Amygdala (tissue), 56 donors: ENCODE measurements at regions not wholly inside any gene's neighbourhood (a gene's known extent, or its start where the extent isn't known, plus 50 kb on each side); places are given as distances from the start of the nearest gene placed in this dataset.
"Not testable (repeated sequence)": the region's sequence is repeated elsewhere in the genome, so short reads cannot be mapped to it uniquely, and the experiment has no call there.

Experiments used
- DNase-seq, 56 donors: peaks; one replicate each; lab custom pipeline; 2025; lab: John Stamatoyannopoulos, UW

GRCh38 chr13:59364641-59365085, 799.1 kb downstream of the DIAPH3 start:
- DNase-seq, result peak in 8 of 56 donors; percentile 2 to 22 (median 6)

DNA sequence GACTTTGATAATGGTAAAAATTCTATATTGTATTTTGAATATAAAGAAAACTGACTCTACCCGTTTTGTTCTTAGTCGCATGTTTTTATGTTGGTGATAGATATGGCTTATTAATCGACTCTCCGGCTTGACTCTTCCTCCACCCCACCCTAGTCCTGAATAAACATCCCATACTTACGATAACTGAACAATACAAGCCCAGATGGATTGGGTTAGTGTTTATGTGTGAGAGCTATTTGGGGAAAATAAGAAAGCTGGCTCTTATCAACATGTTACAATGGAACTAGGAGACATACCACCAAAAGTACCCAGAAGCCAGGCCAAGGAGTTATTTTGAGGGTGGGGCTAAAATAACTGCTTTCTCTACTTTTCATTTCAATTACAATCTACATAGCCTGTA, 796.3 kb downstream of the DIAPH3 start:
- no peak for DNase-seq

GRCh38 chr13:59367904-59368303, 795.8 kb downstream of the DIAPH3 start:
- no peak for DNase-seq

DNA sequence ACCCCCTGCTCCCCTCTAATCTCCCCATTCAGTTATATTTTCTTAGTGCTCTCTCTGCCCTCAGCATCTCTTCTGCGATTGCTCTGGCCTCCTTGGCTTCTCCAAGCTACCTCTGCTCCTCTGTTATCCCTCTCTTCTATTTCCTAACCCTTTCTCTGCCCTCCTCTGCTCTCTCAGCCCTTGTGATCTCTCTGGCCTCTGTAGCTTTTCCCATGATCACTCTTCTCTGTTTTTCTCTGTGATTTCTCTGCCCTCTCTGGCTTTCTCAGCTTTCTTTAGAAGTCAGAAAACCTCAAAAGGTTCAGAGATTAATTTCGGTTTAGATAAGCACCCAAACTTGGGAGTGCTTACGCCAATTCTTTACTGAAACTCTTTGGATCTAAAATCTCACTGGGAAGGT, 795.0 kb downstream of the DIAPH3 start:
- no peak for DNase-seq

DNA sequence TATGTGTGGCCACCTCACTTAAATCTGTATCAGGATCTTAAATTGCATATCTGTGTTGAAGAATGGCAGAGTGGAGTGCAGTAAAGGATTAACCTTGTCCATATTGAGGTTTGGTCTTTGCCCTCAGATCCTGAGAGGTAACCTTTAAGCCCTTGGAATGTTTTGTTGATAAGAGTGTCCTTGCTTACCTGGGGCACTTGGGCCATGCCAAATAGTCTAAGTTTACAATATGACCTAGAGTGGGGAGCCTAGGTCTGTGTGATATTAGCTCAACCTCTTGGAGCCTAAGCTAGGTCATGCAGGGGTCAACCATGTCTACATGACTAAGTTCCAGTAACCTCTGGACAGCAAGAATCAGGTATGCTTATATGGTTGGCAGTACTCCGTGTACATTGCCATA, 792.5 kb downstream of the DIAPH3 start:
- DNase-seq, result no peak

- no peak for DNase-seq
Observed at GRCh38 chr13:59373341-59373740, 790.4 kb downstream of the DIAPH3 start.

- no peak for DNase-seq
Observed at GRCh38 chr13:59374691-59375090, 789.0 kb downstream of the DIAPH3 start.

- DNase-seq, result no peak
Observed at GRCh38 chr13:59384154-59384553, 779.6 kb downstream of the DIAPH3 start.

DNA sequence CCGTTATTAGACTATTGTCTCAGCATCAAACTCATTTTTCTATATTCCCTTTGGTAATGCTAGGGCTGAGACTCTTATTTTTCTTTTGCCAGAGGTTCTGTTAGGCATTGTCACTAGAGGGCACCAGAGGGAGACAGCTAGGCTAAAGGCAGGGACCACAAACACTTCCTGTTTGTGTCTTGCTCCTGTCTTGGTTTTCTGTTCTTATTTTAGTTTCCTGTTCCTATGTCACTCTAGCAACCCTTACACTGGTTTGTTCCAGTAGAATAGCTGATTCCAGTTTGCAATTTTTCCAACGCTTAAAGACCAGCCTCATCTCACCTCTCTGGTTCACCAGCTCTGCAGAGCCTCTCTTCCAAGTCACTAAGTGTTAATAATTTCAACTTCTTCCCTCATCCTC, 772.0 kb downstream of the DIAPH3 start:
- DNase-seq, result peak in 19 of 56 donors; percentile 1 to 54 (median 6)

- DNase-seq, result no peak
Observed at GRCh38 chr13:59392328-59392727, 771.4 kb downstream of the DIAPH3 start.

DNA sequence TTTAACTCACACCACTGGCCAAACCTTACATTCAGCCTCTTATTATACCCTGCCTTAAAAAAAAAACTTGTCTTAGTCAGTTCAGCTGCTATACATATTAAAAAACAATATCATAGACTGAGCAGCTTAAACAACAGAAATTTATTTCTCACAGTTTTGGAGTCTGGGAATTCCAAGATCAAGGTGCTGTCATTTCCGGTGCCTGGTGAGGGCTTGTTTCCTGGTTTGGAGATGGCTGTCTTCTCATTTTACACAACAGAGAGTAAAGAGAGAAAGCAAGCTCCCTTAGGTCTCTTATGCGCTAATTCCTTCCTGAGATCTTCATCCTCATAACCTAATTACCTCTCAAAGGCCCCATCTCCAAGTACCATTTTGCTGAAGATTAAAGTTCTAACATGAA, 769.2 kb downstream of the DIAPH3 start:
- DNase-seq, result no peak

GRCh38 chr13:59398127-59398526, 765.6 kb downstream of the DIAPH3 start:
- no peak for DNase-seq

GRCh38 chr13:59398661-59399060, 765.1 kb downstream of the DIAPH3 start:
- no peak for DNase-seq

DNA sequence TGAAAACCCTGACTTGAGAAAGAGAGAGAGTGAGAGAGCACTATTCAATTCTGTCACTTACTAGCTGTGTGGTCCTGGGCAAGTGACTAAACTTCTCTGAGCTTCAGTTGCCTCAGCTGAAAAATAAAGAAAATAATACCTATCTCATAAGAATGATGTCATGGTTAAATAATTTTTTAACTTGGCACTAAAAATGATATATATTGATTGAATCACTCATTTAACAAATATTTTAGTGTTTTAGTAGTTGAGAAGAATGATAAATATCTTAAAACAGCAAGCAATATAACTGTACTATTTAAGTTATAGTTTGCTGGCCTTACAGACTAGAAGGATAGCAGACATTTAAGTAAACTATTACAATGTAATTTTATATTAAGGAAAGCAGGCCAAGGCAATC, 764.2 kb downstream of the DIAPH3 start:
- DNase-seq, result no peak

GRCh38 chr13:59404331-59404730, 759.4 kb downstream of the DIAPH3 start:
- no peak for DNase-seq

DNA sequence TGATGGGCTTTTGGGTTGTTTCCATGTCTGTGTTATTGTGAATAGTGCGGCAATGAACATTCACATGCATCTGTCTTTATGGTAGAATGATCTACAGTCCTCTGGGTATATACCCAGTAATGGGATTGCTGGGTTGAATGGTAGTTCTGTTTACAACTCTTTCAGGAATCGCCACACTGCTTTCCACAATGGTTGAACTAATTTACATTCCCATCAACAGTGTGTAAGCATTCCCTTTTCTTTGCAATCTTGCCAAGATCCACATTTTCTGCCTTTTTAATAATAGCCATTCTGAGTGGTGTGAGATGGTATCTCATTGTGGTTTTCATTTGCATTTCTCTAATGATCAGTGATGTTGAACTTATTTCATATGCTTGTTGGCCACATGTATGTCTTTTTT, 756.5 kb downstream of the DIAPH3 start:
- not testable (repeated sequence) for DNase-seq

GRCh38 chr13:59408738-59409137, 755.0 kb downstream of the DIAPH3 start:
- no peak for DNase-seq

DNA sequence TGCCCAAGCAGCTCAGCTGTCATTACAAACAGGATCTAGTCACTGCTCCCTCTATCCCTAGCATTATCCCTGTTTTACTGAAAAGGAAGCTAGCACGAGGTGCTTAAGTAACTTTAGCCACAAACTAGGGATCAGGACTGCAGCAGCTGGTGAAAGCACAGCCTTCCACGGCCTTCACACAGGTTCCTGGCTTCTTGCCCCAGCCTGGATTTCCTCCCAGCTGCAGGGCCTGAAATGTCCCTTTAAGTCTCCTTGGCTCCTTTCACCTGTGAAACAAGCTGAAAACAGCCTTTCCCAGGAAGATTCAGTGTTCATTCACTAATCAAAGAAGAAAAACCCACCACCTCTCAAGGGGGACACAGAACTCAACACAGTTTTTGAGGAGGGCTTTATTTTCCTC, 754.5 kb downstream of the DIAPH3 start:
- peak in 16 of 56 donors; percentile 1 to 22 (median 4) for DNase-seq

GRCh38 chr13:59409634-59410200, 754.0 kb downstream of the DIAPH3 start:
- no peak for DNase-seq

- no peak for DNase-seq
Observed at GRCh38 chr13:59413126-59413525, 750.6 kb downstream of the DIAPH3 start.

DNA sequence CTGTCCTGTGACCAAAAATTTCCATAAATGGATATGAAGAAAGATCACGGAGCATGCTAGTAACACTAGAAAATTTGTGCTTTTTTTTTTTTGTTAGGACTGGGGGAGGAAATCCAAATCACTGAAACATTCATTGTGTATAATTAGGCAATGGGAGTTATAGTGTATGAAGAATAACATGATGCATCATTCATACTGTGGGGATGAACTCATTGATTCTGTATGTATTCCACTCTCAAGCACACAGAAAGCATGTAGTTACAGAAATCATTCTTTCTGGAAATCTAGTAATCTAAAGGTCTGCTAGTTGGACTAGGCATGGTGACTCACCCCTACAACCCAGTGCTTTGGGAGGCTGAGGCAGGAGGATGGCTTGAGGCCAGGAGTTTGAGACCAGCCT, 749.7 kb downstream of the DIAPH3 start:
- DNase-seq, result no peak

- DNase-seq, result no peak
Observed at GRCh38 chr13:59415498-59415897, 748.2 kb downstream of the DIAPH3 start.

- no peak for DNase-seq
Observed at GRCh38 chr13:59416561-59416960, 747.2 kb downstream of the DIAPH3 start.
